ENCODE measurements at regions not wholly inside any gene's neighbourhood (a gene's known extent, or its start where the extent isn't known, plus 50 kb on each side); places are given as distances from the start of the nearest gene placed in this dataset.
"Not testable (repeated sequence)": the region's sequence is repeated elsewhere in the genome, so short reads cannot be mapped to it uniquely, and the experiment has no call there.

DNA sequence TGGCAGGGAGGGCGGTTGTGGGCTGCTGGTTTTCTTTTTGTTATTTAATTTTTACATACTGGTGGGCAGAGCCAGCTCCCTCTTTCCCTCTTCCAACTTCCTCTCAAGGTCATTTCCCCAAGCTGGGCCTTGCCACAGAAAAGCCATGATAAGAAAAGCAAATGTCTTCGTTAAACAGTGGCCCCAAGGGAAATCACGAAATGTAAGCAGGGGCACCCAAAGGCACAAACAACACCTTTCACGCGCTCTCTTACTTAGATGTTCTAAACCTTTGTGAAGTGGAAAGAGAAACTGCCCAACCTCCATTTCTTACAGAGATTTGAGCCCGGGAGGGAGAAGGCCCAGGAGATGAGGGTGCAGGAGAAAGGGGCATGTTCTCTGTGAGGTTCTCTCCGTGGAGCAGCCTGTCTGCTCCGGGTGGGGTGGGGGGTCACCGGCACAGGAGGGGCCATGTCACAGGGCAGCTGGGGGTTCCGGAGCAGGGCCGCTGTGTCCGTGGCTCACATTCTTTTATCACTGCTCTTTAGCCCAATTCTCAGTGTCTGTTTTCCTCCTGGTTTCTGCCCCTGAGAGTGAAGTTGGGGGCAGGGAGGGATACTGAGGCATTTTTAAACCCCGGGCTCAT is 190.7 kb upstream of the GATA6 start:
- Mint-ChIP-seq H3K27me3 (peaks cover 3% of the 10 kb centered on the region), H3K4me1 (no peaks in the 10 kb centered on the region), H3K36me3 (peaks cover 2% of the 10 kb centered on the region), H3K9me3 (peaks cover 0 to 3% (median 0%) of the 10 kb centered on the region in 3 donors), H3K27ac (no peak overlapping the region), H3K4me3 (no peak overlapping the region)

DNA sequence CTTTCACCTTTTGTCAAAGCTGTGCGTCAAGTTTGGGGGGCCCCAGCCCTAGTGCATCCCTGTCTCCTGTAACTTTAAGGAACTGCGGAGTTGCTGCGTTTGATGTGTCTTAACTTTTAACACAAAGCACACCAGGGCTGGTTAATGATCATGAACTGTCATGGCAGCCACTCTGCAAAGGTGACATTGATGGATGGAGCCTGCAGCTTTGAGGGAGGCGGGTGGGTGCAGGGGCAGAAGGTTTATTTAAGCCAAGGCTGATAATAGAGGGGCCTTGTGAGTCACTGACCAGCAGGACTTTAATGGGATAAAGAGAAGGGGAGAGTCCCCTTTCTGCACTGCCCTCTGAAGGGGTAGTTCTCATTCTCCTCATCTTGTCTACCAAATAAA is 190.2 kb upstream of the GATA6 start:
- Mint-ChIP-seq H3K27ac (no peak overlapping the region), H3K36me3 (peaks cover 2% of the 10 kb centered on the region), H3K9me3 (peaks cover 0 to 3% (median 0%) of the 10 kb centered on the region in 3 donors), H3K4me1 (no peaks in the 10 kb centered on the region), H3K27me3 (peaks cover 3% of the 10 kb centered on the region), H3K4me3 (no peak overlapping the region)

DNA sequence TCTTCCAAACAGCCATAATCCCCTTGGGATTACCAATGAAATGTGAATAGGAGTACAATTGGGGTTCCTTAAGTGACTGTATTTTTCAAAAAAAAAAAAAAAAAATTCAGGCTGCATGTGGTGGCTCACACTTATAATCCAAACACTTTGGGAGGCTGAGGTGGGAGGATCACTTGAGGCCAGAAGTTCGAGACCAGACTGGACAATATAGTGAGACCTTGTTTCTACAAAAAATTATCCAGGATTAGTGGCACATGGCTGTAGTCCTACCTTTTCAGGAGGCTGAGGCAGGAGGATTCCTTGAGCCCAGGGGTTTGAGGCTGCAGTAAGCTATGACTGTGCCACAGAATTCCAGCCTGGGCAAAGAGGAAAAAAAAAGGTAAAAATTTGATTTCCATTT is 189.6 kb upstream of the GATA6 start:
- peaks cover 0 to 3% (median 0%) of the 10 kb centered on the region in 3 donors for H3K9me3 Mint-ChIP-seq
- no peak overlapping the region for H3K4me3 Mint-ChIP-seq
- H3K27ac Mint-ChIP-seq: no peak overlapping the region
- H3K4me1 Mint-ChIP-seq: no peaks in the 10 kb centered on the region
- peaks cover 2% of the 10 kb centered on the region for H3K36me3 Mint-ChIP-seq
- peaks cover 3% of the 10 kb centered on the region for H3K27me3 Mint-ChIP-seq

- Mint-ChIP-seq H3K4me1 (no peaks in the 10 kb centered on the region), H3K9me3 (peaks cover 0 to 3% (median 0%) of the 10 kb centered on the region in 3 donors), H3K36me3 (peaks cover 2% of the 10 kb centered on the region), H3K27me3 (peaks cover 3% of the 10 kb centered on the region), H3K4me3 (no peak overlapping the region), H3K27ac (no peak overlapping the region)
Observed at GRCh38 chr18:21980744-21981143, 188.6 kb upstream of the GATA6 start.

- not testable (repeated sequence) for H3K9me3 Mint-ChIP-seq, H3K27me3 Mint-ChIP-seq, H3K36me3 Mint-ChIP-seq, H3K4me3 Mint-ChIP-seq, H3K4me1 Mint-ChIP-seq
- peak overlapping the region in 1 of 3 donors; percentile 23 for H3K27ac Mint-ChIP-seq
Observed at GRCh38 chr18:21981489-21981888, 187.9 kb upstream of the GATA6 start.

DNA sequence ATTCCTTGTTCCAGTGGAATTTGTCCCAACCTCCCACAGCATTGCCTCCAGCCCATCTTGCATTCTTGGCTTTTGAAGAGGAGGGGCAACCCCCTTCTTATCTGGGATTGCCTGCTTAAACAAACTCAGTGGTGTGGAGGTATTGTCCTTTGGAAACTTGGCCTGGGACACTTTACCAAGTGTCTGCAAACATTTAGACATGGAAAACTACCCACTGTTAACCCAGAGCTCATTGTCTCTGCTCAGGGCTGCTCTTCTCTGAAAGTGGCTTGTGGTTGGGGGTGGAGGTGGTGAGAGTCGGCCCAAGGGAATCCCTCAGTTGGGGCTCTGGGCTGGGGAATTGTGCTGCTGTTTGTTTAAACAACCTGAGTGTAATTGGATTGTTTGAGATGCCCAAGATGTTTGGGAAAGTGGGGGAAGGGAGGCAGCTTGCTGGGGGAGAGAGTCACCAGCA is 178.3 kb upstream of the GATA6 start:
- Mint-ChIP-seq H3K27me3 (peaks cover 2% of the 10 kb centered on the region), H3K9me3 (no peaks in the 10 kb centered on the region), H3K4me1 (no peaks in the 10 kb centered on the region), H3K4me3 (no peak overlapping the region), H3K36me3 (no peaks in the 10 kb centered on the region), H3K27ac (no peak overlapping the region)

DNA sequence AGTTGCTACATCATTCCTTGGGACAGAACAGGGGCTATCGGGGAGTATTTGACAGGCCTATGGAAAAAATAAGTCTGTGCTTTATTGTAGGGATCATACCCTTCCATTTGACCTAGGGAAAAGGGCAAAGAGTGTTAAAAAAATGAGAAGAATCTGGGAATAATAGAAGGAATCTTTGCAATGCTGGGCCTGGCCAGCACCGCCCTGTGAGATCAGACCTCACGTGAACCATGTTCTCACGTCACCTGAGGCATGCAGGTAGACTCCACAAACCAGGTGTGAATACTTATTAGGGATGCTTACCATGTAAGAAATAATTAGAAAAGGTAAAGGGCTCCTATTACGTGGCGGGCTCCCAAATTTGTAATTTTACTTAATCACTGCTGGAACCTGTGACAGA is 177.5 kb upstream of the GATA6 start:
- Mint-ChIP-seq H3K27me3 (peaks cover 2% of the 10 kb centered on the region), H3K4me3 (no peak overlapping the region), H3K9me3 (no peaks in the 10 kb centered on the region)

DNA sequence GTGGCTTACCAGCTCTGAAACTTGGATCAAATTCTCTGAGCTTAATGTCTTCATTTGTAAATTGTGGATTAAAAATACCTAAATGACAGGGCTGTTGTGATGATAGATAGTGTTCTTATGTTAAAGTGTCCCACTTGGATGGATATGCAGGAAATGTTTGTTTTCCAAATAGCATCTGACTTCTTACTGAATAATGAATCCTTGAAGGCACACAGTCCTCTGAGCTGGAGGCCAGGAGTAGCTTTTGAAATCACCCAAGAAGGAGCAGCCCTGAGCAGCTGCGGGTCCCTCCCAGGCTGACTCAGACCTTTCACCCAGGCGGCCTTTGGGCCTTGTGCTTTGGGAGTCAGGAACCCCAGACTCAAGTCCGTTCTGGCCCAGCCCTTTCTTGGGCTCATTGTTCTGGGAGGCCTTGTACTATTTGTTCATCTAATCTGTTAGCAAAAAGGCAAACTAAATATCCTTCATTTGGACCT is 173.0 kb upstream of the GATA6 start:
- H3K9me3 Mint-ChIP-seq: no peaks in the 10 kb centered on the region
- no peak overlapping the region for H3K27ac Mint-ChIP-seq
- H3K4me1 Mint-ChIP-seq: peaks cover 0 to 6% (median 3%) of the 10 kb centered on the region in 3 donors
- H3K27me3 Mint-ChIP-seq: peaks cover 2% of the 10 kb centered on the region
- no peak overlapping the region for H3K4me3 Mint-ChIP-seq
- no peaks in the 10 kb centered on the region for H3K36me3 Mint-ChIP-seq

More for the DNA sequence above, 177.5 kb upstream of the GATA6 start:
- Mint-ChIP-seq H3K36me3 (no peaks in the 10 kb centered on the region), H3K4me1 (no peaks in the 10 kb centered on the region), H3K27ac (peak overlapping the region in 1 of 3 donors; percentile 27)

- Mint-ChIP-seq H3K27ac (no peak overlapping the region), H3K27me3 (no peaks in the 10 kb centered on the region), H3K4me3 (no peak overlapping the region)
Observed at GRCh38 chr18:21997207-21998143, 171.9 kb upstream of the GATA6 start.

GRCh38 chr18:21998486-21998885 is 170.9 kb upstream of the GATA6 start:
- Mint-ChIP-seq H3K4me3 (no peak overlapping the region), H3K4me1 (peaks cover 0 to 6% (median 3%) of the 10 kb centered on the region in 3 donors), H3K9me3 (no peaks in the 10 kb centered on the region), H3K27ac (no peak overlapping the region), H3K27me3 (no peaks in the 10 kb centered on the region), H3K36me3 (no peaks in the 10 kb centered on the region)

More at GRCh38 chr18:21997207-21998143, 171.9 kb upstream of the GATA6 start:
- Mint-ChIP-seq H3K36me3 (no peaks in the 10 kb centered on the region), H3K4me1 (peaks cover 0 to 6% (median 3%) of the 10 kb centered on the region in 3 donors), H3K9me3 (no peaks in the 10 kb centered on the region)

- Mint-ChIP-seq H3K36me3 (no peaks in the 10 kb centered on the region), H3K27me3 (no peaks in the 10 kb centered on the region), H3K4me3 (no peak overlapping the region), H3K9me3 (no peaks in the 10 kb centered on the region), H3K4me1 (peaks cover 0 to 6% (median 3%) of the 10 kb centered on the region in 3 donors), H3K27ac (no peak overlapping the region)
Observed at GRCh38 chr18:22001912-22002487, 167.4 kb upstream of the GATA6 start.

GRCh38 chr18:22005191-22005841 is 164.1 kb upstream of the GATA6 start:
- Mint-ChIP-seq H3K4me1 (no peaks in the 10 kb centered on the region), H3K36me3 (no peaks in the 10 kb centered on the region), H3K9me3 (peaks cover 0 to 8% (median 3%) of the 10 kb centered on the region in 3 donors), H3K27ac (peak overlapping the region in 1 of 3 donors; percentile 20), H3K4me3 (no peak overlapping the region), H3K27me3 (no peaks in the 10 kb centered on the region)

DNA sequence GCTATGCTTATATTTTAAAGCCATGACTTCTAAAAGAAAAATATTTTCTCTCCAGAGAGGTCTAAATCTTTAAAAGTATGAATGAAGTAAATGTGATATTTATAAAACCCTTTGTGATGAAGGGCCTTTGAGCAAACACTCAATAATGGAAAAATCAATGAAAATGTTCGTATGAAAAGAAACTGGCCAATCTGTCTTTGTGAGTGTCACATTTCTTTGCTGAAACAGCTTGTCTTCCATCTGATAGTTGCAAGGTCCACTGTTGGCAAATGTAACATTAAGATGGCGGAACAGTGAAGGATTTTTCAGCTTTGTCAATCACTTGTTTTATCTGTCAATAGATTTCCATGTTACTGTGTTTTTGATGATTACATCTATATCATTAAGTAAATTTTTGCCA is 162.9 kb upstream of the GATA6 start:
- no peaks in the 10 kb centered on the region for H3K36me3 Mint-ChIP-seq
- peaks cover 0 to 8% (median 3%) of the 10 kb centered on the region in 3 donors for H3K9me3 Mint-ChIP-seq
- H3K4me3 Mint-ChIP-seq: no peak overlapping the region
- no peaks in the 10 kb centered on the region for H3K4me1 Mint-ChIP-seq
- H3K27ac Mint-ChIP-seq: no peak overlapping the region
- no peaks in the 10 kb centered on the region for H3K27me3 Mint-ChIP-seq

DNA sequence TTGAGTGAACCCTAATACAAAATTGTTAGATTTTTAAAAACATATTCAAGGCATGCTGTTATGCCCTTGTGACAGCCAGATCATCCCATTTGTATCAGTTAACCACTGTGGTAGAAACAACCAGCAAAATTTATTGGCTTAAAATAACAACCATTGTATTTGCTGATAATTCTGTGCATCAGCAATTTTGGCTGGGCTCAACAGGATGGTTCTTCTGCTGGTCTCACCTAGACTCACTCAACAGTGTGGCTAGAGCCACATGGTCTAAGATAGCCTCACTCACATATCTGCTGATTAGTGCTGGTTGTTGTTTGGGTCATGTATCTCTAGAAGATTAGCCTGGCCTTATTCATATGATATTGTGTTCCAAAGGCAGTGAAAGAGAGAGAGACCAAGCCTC is 160.1 kb upstream of the GATA6 start:
- H3K27ac Mint-ChIP-seq: no peak overlapping the region
- H3K4me3 Mint-ChIP-seq: no peak overlapping the region
- peaks cover 2 to 23% (median 11%) of the 10 kb centered on the region in 3 donors for H3K9me3 Mint-ChIP-seq
- no peaks in the 10 kb centered on the region for H3K4me1 Mint-ChIP-seq
- H3K36me3 Mint-ChIP-seq: no peaks in the 10 kb centered on the region
- H3K27me3 Mint-ChIP-seq: peaks cover 2% of the 10 kb centered on the region

GRCh38 chr18:22013993-22014392 is 155.4 kb upstream of the GATA6 start:
- Mint-ChIP-seq H3K9me3 (peaks cover 4 to 24% (median 12%) of the 10 kb centered on the region in 3 donors), H3K27ac (no peak overlapping the region), H3K27me3 (peaks cover 2% of the 10 kb centered on the region), H3K4me3 (no peak overlapping the region), H3K36me3 (no peaks in the 10 kb centered on the region), H3K4me1 (no peaks in the 10 kb centered on the region)
